ENCODE measurements at regions not wholly inside any gene's neighbourhood (a gene's known extent, or its start where the extent isn't known, plus 50 kb on each side); places are given as distances from the start of the nearest gene placed in this dataset.
"Not testable (repeated sequence)": the region's sequence is repeated elsewhere in the genome, so short reads cannot be mapped to it uniquely, and the experiment has no call there.

GRCh38 chr5:62084391-62084790 is 221.6 kb upstream of the KIF2A start:
- no peak for TF ChIP-seq CTCF (IDR thresholded peaks at IDR 0.05)
- no peak for ATAC-seq (ENCODE audit: low FRiP score)
- no peak for DNase-seq (ENCODE audit: low spot score)

- no peak for TF ChIP-seq CTCF (IDR thresholded peaks at IDR 0.05)
- no peak for DNase-seq (ENCODE audit: low spot score)
- no peak for ATAC-seq (ENCODE audit: low FRiP score)
Measured at GRCh38 chr5:62090953-62091352, 215.1 kb upstream of the KIF2A start.

- ATAC-seq (ENCODE audit: low FRiP score) (no peak), DNase-seq (ENCODE audit: low spot score) (no peak)
- TF ChIP-seq CTCF (IDR thresholded peaks at IDR 0.05) = no peak
Measured at GRCh38 chr5:62093411-62093810, 212.6 kb upstream of the KIF2A start.

- ATAC-seq (ENCODE audit: low FRiP score) (no peak), DNase-seq (ENCODE audit: low spot score) (no peak)
- no peak for TF ChIP-seq CTCF (IDR thresholded peaks at IDR 0.05)
Measured at GRCh38 chr5:62093976-62094375, 212.0 kb upstream of the KIF2A start.

- DNase-seq (ENCODE audit: low spot score) (no peak), ATAC-seq (ENCODE audit: low FRiP score) (no peak)
- TF ChIP-seq CTCF (IDR thresholded peaks at IDR 0.05) = no peak
Measured at GRCh38 chr5:62097361-62097760, 208.6 kb upstream of the KIF2A start.

- TF ChIP-seq CTCF (IDR thresholded peaks at IDR 0.05) = no peak
- DNase-seq (ENCODE audit: low spot score) (no peak), ATAC-seq (ENCODE audit: low FRiP score) (no peak)
Measured at GRCh38 chr5:62100201-62100600, 205.8 kb upstream of the KIF2A start.

GRCh38 chr5:62103863-62104262 is 202.1 kb upstream of the KIF2A start:
- DNase-seq (ENCODE audit: low spot score); ATAC-seq (ENCODE audit: low FRiP score): not testable (repeated sequence)

- no peak for DNase-seq (ENCODE audit: low spot score)
- no peak for ATAC-seq (ENCODE audit: low FRiP score)
- TF ChIP-seq CTCF (IDR thresholded peaks at IDR 0.05) = no peak
Measured at GRCh38 chr5:62111428-62111827, 194.6 kb upstream of the KIF2A start.
